NCI-H526 (cell line): ENCODE measurements at regions not wholly inside any gene's neighbourhood (a gene's known extent, or its start where the extent isn't known, plus 50 kb on each side); places are given as distances from the start of the nearest gene placed in this dataset.

Experiments used
- DNase-seq, 2 experiments: peaks; one replicate each; lab custom pipeline; 2025; lab: John Stamatoyannopoulos, UW

- no peak for DNase-seq
Measured at GRCh38 chr6:148151896-148152643, 190.6 kb upstream of the SASH1 start.

- no peak for DNase-seq
Measured at GRCh38 chr6:148154668-148155067, 188.0 kb upstream of the SASH1 start.

DNA sequence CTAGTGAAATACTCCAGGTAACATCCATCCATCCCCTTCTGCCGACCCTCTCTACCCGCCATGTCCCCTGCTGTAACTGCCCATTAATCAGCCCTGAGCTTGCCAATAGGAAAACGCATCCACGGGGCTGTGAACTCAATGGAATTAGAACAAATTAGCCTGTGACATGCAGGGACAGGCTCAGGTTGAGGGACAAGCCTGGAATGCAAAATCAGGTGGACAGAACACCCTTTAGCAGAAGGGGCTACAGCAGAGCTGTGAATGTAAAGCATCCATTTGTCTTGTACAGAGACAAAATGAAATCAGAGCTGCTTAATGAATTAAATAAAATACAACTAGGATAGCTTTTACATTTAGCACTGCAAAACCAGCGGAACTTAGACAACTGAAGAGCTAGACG lies 187.3 kb upstream of the SASH1 start:
- DNase-seq = no peak

DNA sequence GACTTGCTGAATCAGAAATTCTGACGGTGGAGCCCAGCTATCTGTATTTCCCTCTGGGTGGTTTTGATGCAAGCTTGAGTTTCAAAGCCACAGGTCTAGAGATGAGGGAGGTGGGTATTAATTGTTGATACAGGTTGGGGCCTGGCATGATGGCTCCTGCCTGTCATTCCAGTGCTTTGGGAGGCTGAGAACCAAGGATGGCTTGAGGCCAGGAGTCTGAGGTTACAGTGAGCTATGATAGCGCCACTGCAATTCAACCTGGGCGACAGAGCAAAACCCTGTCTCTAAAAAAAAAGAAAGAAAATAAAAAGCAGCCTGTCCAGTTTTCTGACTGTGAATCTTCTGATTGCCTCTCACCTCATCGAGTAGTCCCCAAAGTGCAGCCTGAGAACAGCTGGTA lies 184.8 kb upstream of the SASH1 start:
- no peak for DNase-seq

DNA sequence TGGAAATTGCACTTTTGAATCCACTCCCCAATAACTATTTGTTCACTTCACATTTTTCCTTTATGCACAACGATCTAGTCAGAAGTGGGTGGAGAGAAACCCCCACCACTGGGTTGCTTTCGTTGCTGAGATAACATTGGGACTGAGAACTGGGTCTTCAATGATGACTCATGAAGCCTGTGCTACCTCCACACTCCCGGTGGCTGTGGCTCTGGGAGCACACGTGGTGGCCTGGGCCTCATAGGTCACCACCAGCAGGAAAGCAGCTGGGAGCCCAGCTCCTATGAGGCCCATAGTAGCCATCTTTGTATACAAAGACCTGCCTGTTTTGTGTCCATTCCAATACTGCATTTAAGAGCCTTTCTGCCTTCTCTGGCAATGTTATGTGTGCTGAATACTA lies 178.0 kb upstream of the SASH1 start:
- DNase-seq = no peak

GRCh38 chr6:148166339-148166968 lies 176.2 kb upstream of the SASH1 start:
- peak; percentile 71 to 74 for DNase-seq

- no peak for DNase-seq
Measured at GRCh38 chr6:148169706-148170105, 172.9 kb upstream of the SASH1 start.

DNA sequence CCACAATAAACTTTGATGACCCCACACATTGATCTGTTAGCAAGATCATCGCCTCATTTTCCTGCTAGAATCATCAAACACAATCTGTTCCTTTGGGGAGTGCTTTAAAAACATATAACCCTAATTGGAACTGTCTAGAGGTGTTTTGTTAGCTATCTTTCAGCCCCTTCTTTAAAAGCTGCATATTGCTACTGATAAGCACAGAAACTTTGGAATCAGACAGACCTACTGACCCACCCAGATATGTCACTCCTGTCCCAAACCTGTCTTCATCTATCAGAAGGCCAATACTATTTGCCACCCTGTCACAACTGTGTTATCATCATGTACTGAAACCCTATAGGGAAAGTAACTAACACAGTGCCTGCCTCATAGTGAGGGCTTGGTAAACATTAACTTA lies 172.4 kb upstream of the SASH1 start:
- no peak for DNase-seq

- DNase-seq = no peak
Measured at GRCh38 chr6:148173548-148173947, 169.1 kb upstream of the SASH1 start.

DNA sequence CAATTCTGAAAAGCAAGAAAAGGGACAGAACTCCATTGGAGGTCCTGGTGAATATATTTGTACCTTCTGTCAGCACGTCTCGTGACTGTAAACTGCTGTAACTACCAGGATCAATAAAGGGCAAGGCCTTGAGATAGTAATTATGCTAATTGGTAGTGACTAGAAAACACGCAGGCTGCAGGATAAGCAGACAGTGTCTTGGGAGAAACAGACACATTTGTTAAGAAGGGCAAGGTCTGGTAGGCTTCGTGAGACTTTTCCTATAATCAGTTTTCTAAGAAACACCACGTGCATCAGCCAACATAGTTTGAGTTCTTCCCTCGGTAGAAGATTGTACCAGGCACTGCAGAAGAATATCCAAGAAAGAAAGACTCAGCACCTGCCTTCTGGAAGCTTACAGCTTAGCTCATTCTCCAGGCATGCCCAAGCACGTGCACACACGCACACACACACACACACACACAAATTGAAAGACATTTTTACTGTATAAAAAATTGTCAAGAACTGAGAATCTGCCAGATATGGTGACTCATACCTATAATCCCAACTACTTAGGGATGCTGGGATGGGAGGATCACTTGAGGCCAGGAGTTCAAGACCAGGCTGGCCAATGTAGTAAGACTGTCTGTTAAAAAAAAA lies 167.0 kb upstream of the SASH1 start:
- DNase-seq = no peak

DNA sequence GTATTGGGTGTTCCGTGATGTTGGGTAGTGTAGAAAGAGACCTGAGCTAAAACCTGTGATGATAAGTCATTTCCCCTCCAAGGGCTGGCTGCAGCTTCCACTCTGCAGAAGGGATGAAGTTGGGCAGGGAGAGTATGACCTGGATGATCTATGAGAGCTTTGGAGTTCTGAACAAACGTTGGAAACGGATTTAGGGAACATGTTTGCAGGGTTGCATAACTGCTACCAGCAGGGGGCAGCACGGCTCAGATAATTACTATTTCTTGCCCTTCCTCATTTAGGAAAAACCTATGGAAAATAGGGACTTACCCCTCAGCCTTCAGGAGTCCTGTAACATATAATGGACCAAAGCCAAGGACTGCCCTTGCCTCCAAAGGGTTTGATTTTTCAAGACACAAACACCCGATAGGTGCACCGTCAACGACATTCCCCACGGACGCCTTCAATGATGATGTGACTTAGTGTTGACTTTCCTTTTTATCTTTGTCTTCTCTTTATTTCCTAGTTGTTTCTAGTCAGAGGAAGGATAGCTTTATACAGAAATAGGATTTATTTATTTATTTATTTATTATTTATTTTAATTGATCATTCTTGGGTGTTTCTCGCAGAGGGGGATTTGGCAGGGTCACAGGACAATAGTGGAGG lies 164.9 kb upstream of the SASH1 start:
- DNase-seq = peak; percentile 42 to 74

- peak in 1 of 2 experiments; percentile 65 for DNase-seq
Measured at GRCh38 chr6:148179786-148180185, 162.9 kb upstream of the SASH1 start.

- no peak for DNase-seq
Measured at GRCh38 chr6:148182378-148182777, 160.3 kb upstream of the SASH1 start.

DNA sequence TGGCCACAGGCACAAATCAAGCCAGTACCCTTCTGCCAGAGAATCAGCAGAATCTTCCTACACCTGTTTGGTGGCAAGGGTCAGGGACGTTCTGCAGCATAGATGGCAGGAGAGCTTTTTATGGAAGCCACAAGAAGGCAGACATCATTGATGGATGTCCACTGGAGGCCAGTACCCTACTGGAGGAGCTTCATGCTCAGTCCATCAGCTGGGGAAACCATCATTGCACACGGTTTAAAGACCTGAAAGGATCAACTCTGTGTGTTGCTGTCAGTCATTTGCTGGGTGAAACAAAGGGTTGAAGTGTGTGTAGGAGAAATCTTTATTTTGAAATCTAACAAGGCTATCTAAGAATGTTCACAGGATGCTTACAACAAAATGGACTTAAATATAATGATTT lies 158.9 kb upstream of the SASH1 start:
- DNase-seq = no peak

GRCh38 chr6:148186916-148187315 lies 155.7 kb upstream of the SASH1 start:
- no peak for DNase-seq

DNA sequence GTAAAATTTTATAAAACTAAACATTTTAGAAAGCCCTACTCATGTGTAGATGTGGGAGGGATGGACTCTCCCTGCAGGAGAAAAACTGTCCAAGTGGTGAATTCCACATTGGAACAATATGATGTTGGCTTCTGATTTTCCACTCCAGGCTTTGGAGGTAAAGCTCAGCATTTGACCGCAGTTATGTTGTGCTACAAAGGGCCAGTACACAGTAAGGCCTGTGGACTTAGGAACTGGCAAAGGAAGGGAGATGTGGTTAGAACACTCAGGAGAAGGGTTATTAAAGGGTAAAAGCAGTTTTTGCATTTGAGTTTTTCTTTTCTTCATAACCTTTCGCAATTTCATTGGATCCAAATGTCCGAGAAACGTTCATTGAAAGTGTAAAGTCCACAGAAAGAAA lies 150.3 kb upstream of the SASH1 start:
- no peak for DNase-seq

GRCh38 chr6:148193063-148193680 lies 149.5 kb upstream of the SASH1 start:
- DNase-seq = no peak

GRCh38 chr6:148195511-148195910 lies 147.1 kb upstream of the SASH1 start:
- DNase-seq = no peak

GRCh38 chr6:148199584-148199983 lies 143.1 kb upstream of the SASH1 start:
- DNase-seq = no peak

GRCh38 chr6:148200293-148200692 lies 142.3 kb upstream of the SASH1 start:
- peak in 1 of 2 experiments; percentile 29 for DNase-seq

GRCh38 chr6:148200781-148201180 lies 141.9 kb upstream of the SASH1 start:
- DNase-seq = no peak

- DNase-seq = peak in 1 of 2 experiments; percentile 20
Measured at GRCh38 chr6:148203281-148203925, 139.2 kb upstream of the SASH1 start.
